GM12878 (cell line): ENCODE measurements at regions not wholly inside any gene's neighbourhood (a gene's known extent, or its start where the extent isn't known, plus 50 kb on each side); places are given as distances from the start of the nearest gene placed in this dataset.

Experiments
- ATAC-seq: fragments of 200-7000 bp; cut with Tn5 transposase; 3 replicates; pipeline ENCODE4 v1.9.1; 2020; ENCODE audit warnings: mild to moderate bottlenecking, moderate library complexity
- BruUV-seq: library from RNA; stranded (reverse); fragments of 400-500 nt; replicated peaks from 2 replicates; lab custom pipeline; 2021; lab: Mats Ljungman, UMichigan
- CTCF ChIA-PET: fragments of 300-600 bp; sonication (Branson Sonifier 250); formaldehyde crosslinking; extraction: SDS; loops from one replicate; lab custom pipeline; 2021; ENCODE audit warnings: inconsistent platforms; lab: Yijun Ruan, JAX
- POLR2A ChIA-PET: fragments of 350-600 bp; formaldehyde crosslinking; extraction: SDS; loops from one replicate; lab custom pipeline; 2021; ENCODE audit warnings: inconsistent platforms; lab: Charles Lee
- RAD21 ChIA-PET: fragments of 300-600 bp; sonication (Branson Sonifier 250); formaldehyde crosslinking; loops from one replicate; lab custom pipeline; 2023; ENCODE audit warnings: antibody characterized with exemption; ENCODE audit not compliant: unreplicated experiment; lab: Charles Lee
- SMC1A ChIA-PET: fragments of 300-600 bp; sonication (Branson Sonifier 250); formaldehyde crosslinking; loops from one replicate; lab custom pipeline; 2023; ENCODE audit not compliant: unreplicated experiment, uncharacterized antibody; lab: Charles Lee
- DNase-seq: peaks from one replicate; pipeline ENCODE4 v3.0.0-alpha.2; 2011; ENCODE audit warnings: low read depth, low spot score
- FAIRE-seq: peaks from 3 replicates; lab custom pipeline; 2011; peaks lifted over from hg19 to GRCh38; lab: Jason Lieb, UNC
- H2AFZ ChIP-seq: 2 replicates; pipeline ENCODE4 v1.6.0; 2011; ENCODE audit warnings: low read depth, low read length, control low read depth; ENCODE audit not compliant: control insufficient read depth
- H3K27ac ChIP-seq: 2 replicates; pipeline ENCODE4 v1.5.1; 2011; ENCODE audit warnings: control low read depth; ENCODE audit not compliant: control insufficient read depth, insufficient read depth
- H3K27me3 ChIP-seq, 2 experiments: replicated peaks in 1 of 2; 2 replicates each; pipeline versions ENCODE4 v1.6.0 to v1.6.1; 2011; ENCODE audit warnings: low read length in 1 of 2; ENCODE audit not compliant: control insufficient read depth in 2 of 2, insufficient read depth in 2 of 2
- H3K36me3 ChIP-seq, 2 experiments: 2 replicates each; pipeline ENCODE4 v1.5.1; 2011; ENCODE audit warnings: low read length in 1 of 2; ENCODE audit not compliant: control insufficient read depth in 2 of 2, insufficient read depth in 2 of 2
- H3K4me1 ChIP-seq: 2 replicates; pipeline ENCODE4 v1.6.1; 2011; ENCODE audit warnings: mild to moderate bottlenecking, low read length, moderate library complexity, mixed read lengths; ENCODE audit not compliant: control insufficient read depth, insufficient read depth
- H3K4me2 ChIP-seq: 2 replicates; pipeline ENCODE4 v1.6.0; 2011; ENCODE audit warnings: control low read depth; ENCODE audit not compliant: control insufficient read depth, insufficient read depth
- H3K4me3 ChIP-seq: fragments of 200-600 bp; sonication (generic); 2 replicates; pipeline ENCODE4 v1.5.1; 2016
- H3K79me2 ChIP-seq: 2 replicates; pipeline ENCODE4 v1.6.0; 2011; ENCODE audit warnings: low read length; ENCODE audit not compliant: control insufficient read depth, insufficient read depth
- H3K9ac ChIP-seq: 2 replicates; pipeline ENCODE4 v1.8.0; 2011; ENCODE audit warnings: low read length, control low read depth, mixed read lengths; ENCODE audit not compliant: control insufficient read depth, insufficient read depth
- H3K9me3 ChIP-seq: replicated peaks from 3 replicates; pipeline ENCODE4 v1.5.1; 2011; ENCODE audit warnings: mild to moderate bottlenecking, low read length; ENCODE audit not compliant: control insufficient read depth, insufficient read depth
- H4K20me1 ChIP-seq: 2 replicates; pipeline ENCODE4 v1.6.0; 2011; ENCODE audit not compliant: control insufficient read depth, insufficient read depth
- BCL11A ChIP-seq: IDR thresholded peaks from 2 replicates; pipeline ENCODE4 v1.6.1; 2011; ENCODE audit warnings: low read depth, low read length
- BCLAF1 ChIP-seq: fragments of 450-650 bp; IDR thresholded peaks from 2 replicates; pipeline ENCODE4 v1.6.1; 2017; ENCODE audit warnings: antibody characterized with exemption, mild to moderate bottlenecking, moderate library complexity
- BRCA1 ChIP-seq: IDR thresholded peaks from 2 replicates; pipeline ENCODE4 v1.6.1; 2011; ENCODE audit warnings: low read depth, low read length, improper control_type of control experiment
- CEBPB ChIP-seq, 2 experiments: fragments of 150-350 bp in 1 of 2; IDR thresholded peaks; 2 replicates each; pipeline ENCODE4 v1.6.1; 2012 to 2014; ENCODE audit warnings: low read depth in 2 of 2, low read length in 2 of 2, borderline replicate concordance in 1 of 2, inconsistent platforms in 1 of 2
- HDAC2 ChIP-seq: fragments of 200-600 bp; sonication (generic); IDR thresholded peaks from 2 replicates; pipeline ENCODE4 v1.6.1; 2017
- IRF3 ChIP-seq: fragments of 450-650 bp; IDR thresholded peaks from 2 replicates; pipeline ENCODE4 v1.6.1; 2014; ENCODE audit warnings: mild to moderate bottlenecking
- IRF4 ChIP-seq: IDR thresholded peaks from 2 replicates; pipeline ENCODE4 v1.6.1; 2011; ENCODE audit warnings: low read depth, low read length
- RUNX3 ChIP-seq: IDR thresholded peaks from 2 replicates; pipeline ENCODE4 v1.6.1; 2012; ENCODE audit warnings: low read length, inconsistent platforms
- SIN3A ChIP-seq: IDR thresholded peaks from 2 replicates; pipeline ENCODE4 v1.6.1; 2012; ENCODE audit warnings: low read depth, low read length, improper control_type of control experiment
- USF2 ChIP-seq: IDR thresholded peaks from 2 replicates; pipeline ENCODE4 v1.6.1; 2011; ENCODE audit warnings: low read depth, low read length, improper control_type of control experiment, borderline replicate concordance
- ZNF207 ChIP-seq: fragments of 450-650 bp; IDR thresholded peaks from 2 replicates; pipeline ENCODE4 v1.6.1; 2014; ENCODE audit warnings: antibody characterized with exemption, mild to moderate bottlenecking, borderline replicate concordance
- ZNF217 ChIP-seq: fragments of 450-650 bp; IDR thresholded peaks from 2 replicates; pipeline ENCODE4 v1.6.1; 2017; ENCODE audit warnings: antibody characterized with exemption, mild to moderate bottlenecking
- ZNF687 ChIP-seq: fragments of 450-650 bp; IDR thresholded peaks from 2 replicates; pipeline ENCODE4 v1.6.1; 2017; ENCODE audit warnings: mild to moderate bottlenecking, moderate library complexity
- WGBS: methylation state at CpG from one replicate; pipeline ENCODE4 v1.1.6; 2016; ENCODE audit warnings: low lambda C conversion rate; ENCODE audit not compliant: insufficient replicate concordance, insufficient coverage; ENCODE audit errors: missing lambda C conversion rate; 5-methylcytosine and 5-hydroxymethylcytosine counted together
- in situ Hi-C: fragments of 300-500 bp; cut with MboI; formaldehyde crosslinking; loops from 9 replicates; pipeline ENCODE4 v1.14.3; 2018; ENCODE audit warnings: mixed read lengths
- intact Hi-C: fragments of 100-400 bp; cut with micrococcal nuclease; formaldehyde crosslinking; loops from one replicate; pipeline ENCODE4 v1.14.2; 2022; ENCODE audit not compliant: unreplicated experiment

- no peak for TF ChIP-seq USF2
Observed at GRCh38 chr1:239912471-239912870, 179.2 kb upstream of the FMN2 start (continued).

GRCh38 chr1:239913141-239913585 is 178.5 kb upstream of the FMN2 start:
- in situ Hi-C loops = no loop called here
- Histone ChIP-seq H3K36me3 (no peaks in the 10 kb centered on the region), H2AFZ (no peak overlapping the region), H3K9ac (no peak overlapping the region), H3K9me3 (no peaks in the 10 kb centered on the region), H3K79me2 (no peaks in the 10 kb centered on the region), H3K27ac (no peak overlapping the region), H3K4me1 (no peaks in the 10 kb centered on the region), H4K20me1 (no peaks in the 10 kb centered on the region), H3K4me3 (no peak overlapping the region), H3K27me3 (no peaks in the 10 kb centered on the region), H3K4me2 (no peak overlapping the region)
- BruUV-seq = no TSS peak
- ATAC-seq (peak; percentile 56), FAIRE-seq (no peak), DNase-seq (no peak)
- TF ChIP-seq BCL11A (no peak), SIN3A (no peak), HDAC2 (no peak), RUNX3 (no peak), BCLAF1 (no peak), IRF4 (no peak), IRF3 (no peak), ZNF217 (no peak), ZNF207 (no peak), ZNF687 (no peak), BRCA1 (no peak), CEBPB (IDR thresholded peaks at IDR 0.05; ENCODE audit: borderline replicate concordance in 1 of 2, low read depth in 2 of 2, low read length in 2 of 2) (no peak)
- SMC1A ChIA-PET = no interaction called here
- POLR2A ChIA-PET = no interaction called here
- intact Hi-C loops = no loop called here
- CTCF ChIA-PET = no interaction called here
- RAD21 ChIA-PET = no interaction called here
- 1% methylated on average over 4 of the region's 4 CpGs for WGBS
